Prostate gland (tissue), 2 donors: ENCODE measurements at regions not wholly inside any gene's neighbourhood (a gene's known extent, or its start where the extent isn't known, plus 50 kb on each side); places are given as distances from the start of the nearest gene placed in this dataset.

Source experiments
- POLR2A ChIP-seq: fragments of 450-650 bp; IDR thresholded peaks from one replicate; pipeline ENCODE4 v1.6.1; 2016; ENCODE audit warnings: antibody characterized with exemption, mild to moderate bottlenecking
- POLR2AphosphoS5 ChIP-seq: sonication (generic); formaldehyde crosslinking; IDR thresholded peaks from one replicate; pipeline ENCODE4 v1.6.1; 2017; ENCODE audit warnings: antibody characterized with exemption
- TF ChIP-seq, protein P1 (sequence below), 4 experiments: fragments of 200-600 bp in 2 of 4; fragments of 450-650 bp in 2 of 4; sonication (generic) in 2 of 4; IDR thresholded peaks; 1 replicate in 3 of 4; 2 replicates in 1 of 4; pipeline ENCODE4 v1.5.1; 2016 to 2019; ENCODE audit warnings: antibody characterized with exemption in 4 of 4, mild to moderate bottlenecking in 2 of 4, moderate library complexity in 2 of 4

DNA sequence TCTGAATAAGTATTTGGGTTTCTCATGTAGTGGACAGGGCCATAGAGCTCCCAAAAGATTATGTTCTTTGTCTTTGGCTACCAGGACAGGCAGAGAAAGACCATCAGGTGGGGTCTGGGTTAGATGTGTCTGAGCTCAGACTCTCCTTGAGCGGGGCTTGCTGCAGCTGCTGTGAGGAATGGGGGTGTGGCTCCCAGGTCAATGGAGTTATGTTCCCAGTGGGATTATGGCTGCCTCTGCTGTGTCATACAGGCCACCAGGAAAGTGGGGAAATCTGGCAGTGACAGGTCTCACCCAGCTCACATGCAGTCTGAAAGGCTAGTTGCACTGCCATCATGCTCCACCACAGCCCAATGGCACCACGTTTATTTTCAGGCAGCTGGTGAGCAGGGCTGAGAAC, 97.0 kb upstream of the FERD3L start:
- no peak for TF ChIP-seq POLR2A
- TF ChIP-seq, protein P1, sequence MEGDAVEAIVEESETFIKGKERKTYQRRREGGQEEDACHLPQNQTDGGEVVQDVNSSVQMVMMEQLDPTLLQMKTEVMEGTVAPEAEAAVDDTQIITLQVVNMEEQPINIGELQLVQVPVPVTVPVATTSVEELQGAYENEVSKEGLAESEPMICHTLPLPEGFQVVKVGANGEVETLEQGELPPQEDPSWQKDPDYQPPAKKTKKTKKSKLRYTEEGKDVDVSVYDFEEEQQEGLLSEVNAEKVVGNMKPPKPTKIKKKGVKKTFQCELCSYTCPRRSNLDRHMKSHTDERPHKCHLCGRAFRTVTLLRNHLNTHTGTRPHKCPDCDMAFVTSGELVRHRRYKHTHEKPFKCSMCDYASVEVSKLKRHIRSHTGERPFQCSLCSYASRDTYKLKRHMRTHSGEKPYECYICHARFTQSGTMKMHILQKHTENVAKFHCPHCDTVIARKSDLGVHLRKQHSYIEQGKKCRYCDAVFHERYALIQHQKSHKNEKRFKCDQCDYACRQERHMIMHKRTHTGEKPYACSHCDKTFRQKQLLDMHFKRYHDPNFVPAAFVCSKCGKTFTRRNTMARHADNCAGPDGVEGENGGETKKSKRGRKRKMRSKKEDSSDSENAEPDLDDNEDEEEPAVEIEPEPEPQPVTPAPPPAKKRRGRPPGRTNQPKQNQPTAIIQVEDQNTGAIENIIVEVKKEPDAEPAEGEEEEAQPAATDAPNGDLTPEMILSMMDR (IDR thresholded peaks at IDR 0.05) = no peak
- no peak for TF ChIP-seq POLR2AphosphoS5
